ENCODE measurements at regions not wholly inside any gene's neighbourhood (a gene's known extent, or its start where the extent isn't known, plus 50 kb on each side); places are given as distances from the start of the nearest gene placed in this dataset.

- CTCF ChIA-PET, result no interaction called here
- SMC1A ChIA-PET (ENCODE audit: uncharacterized antibody, unreplicated experiment), result no interaction called here
- no peaks in the 10 kb centered on the region for H3K4me1 ChIP-seq (ENCODE audit: control insufficient read depth, insufficient read depth, low read length)
- intact Hi-C loops (cut with micrococcal nuclease; ENCODE audit: unreplicated experiment), result no loop called here
- H2AFZ ChIP-seq (ENCODE audit: control insufficient read depth, low read depth, low read length), result no peak overlapping the region
- no peaks in the 10 kb centered on the region for H3K79me2 ChIP-seq (ENCODE audit: control insufficient read depth, insufficient read depth, low read length)
- H4K20me1 ChIP-seq (ENCODE audit: control insufficient read depth, insufficient read depth), result no peaks in the 10 kb centered on the region
- no peaks in the 10 kb centered on the region for H3K27me3 ChIP-seq (replicated peaks in 1 of 2; ENCODE audit: control insufficient read depth in 2 of 2, insufficient read depth in 2 of 2, low read length in 1 of 2)
- H3K36me3 ChIP-seq (ENCODE audit: control insufficient read depth in 2 of 2, insufficient read depth in 2 of 2, low read length in 1 of 2), result no peaks in the 10 kb centered on the region
- RAD21 ChIA-PET (ENCODE audit: unreplicated experiment), result no interaction called here
- H3K9me3 ChIP-seq (replicated peaks; ENCODE audit: control insufficient read depth, insufficient read depth, low read length), result no peaks in the 10 kb centered on the region
- no peak overlapping the region for H3K9ac ChIP-seq (ENCODE audit: control insufficient read depth, insufficient read depth, low read length)
- no TSS peak for BruUV-seq (replicated peaks)
- H3K4me2 ChIP-seq (ENCODE audit: control insufficient read depth, insufficient read depth), result no peak overlapping the region
- ATAC-seq (no peak), FAIRE-seq (no peak), DNase-seq (ENCODE audit: low read depth, low spot score) (no peak)
- 18% methylated on average over 3 of the region's 3 CpGs for WGBS (ENCODE audit: insufficient coverage, insufficient replicate concordance, low lambda C conversion rate, missing lambda C conversion rate)
- no peak overlapping the region for H3K27ac ChIP-seq (ENCODE audit: control insufficient read depth, insufficient read depth)
- POLR2A ChIA-PET, result no interaction called here
- in situ Hi-C loops (cut with MboI), result no loop called here
- no peak overlapping the region for H3K4me3 ChIP-seq
- no peak for TF ChIP-seq CHD2 (IDR thresholded peaks at IDR 0.05; ENCODE audit: borderline replicate concordance, low read depth, low read length)
- no peak for TF ChIP-seq ESRRA (IDR thresholded peaks at IDR 0.05; ENCODE audit: low read length)
- TF ChIP-seq DPF2 (IDR thresholded peaks at IDR 0.05), result no peak
- no peak for TF ChIP-seq POU2F2 (IDR thresholded peaks at IDR 0.05; ENCODE audit: borderline replicate concordance, low read depth, low read length)
- no peak for TF ChIP-seq CHD4 (IDR thresholded peaks at IDR 0.05)
- no peak for TF ChIP-seq SREBF1 (IDR thresholded peaks at IDR 0.05; ENCODE audit: low read length)
- TF ChIP-seq ZBTB4 (CRISPR knock-in tag; IDR thresholded peaks at IDR 0.05), result no peak
- no peak for TF ChIP-seq CEBPZ (IDR thresholded peaks at IDR 0.05; ENCODE audit: low read depth, low read length)
- TF ChIP-seq RCOR1 (conservative IDR thresholded peaks at IDR 0.05; ENCODE audit: low read depth, low read length), result no peak
- no peak for TF ChIP-seq ZNF24 (IDR thresholded peaks at IDR 0.05)
- TF ChIP-seq MEF2A (IDR thresholded peaks at IDR 0.05; ENCODE audit: insufficient read depth, low read depth, low read length), result no peak
- no peak for TF ChIP-seq TCF12 (IDR thresholded peaks at IDR 0.05; ENCODE audit: low read depth, low read length)
- TF ChIP-seq MTA2 (IDR thresholded peaks at IDR 0.05; ENCODE audit: low read depth), result no peak
- no peak for TF ChIP-seq SRF (IDR thresholded peaks at IDR 0.05; ENCODE audit: low read depth in 2 of 2, low read length in 2 of 2)
- no peak for TF ChIP-seq REST (IDR thresholded peaks at IDR 0.05; ENCODE audit: low read depth, low read length)
- no peak for TF ChIP-seq NFYA (IDR thresholded peaks at IDR 0.05; ENCODE audit: borderline replicate concordance, low read depth, low read length)
These were observed 626.6 kb upstream of the IGFBP7 start for GRCh38 chr4:57736781-57737180.

All from GM12878 (cell line).